ENCODE measurements at regions not wholly inside any gene's neighbourhood (a gene's known extent, or its start where the extent isn't known, plus 50 kb on each side); places are given as distances from the start of the nearest gene placed in this dataset.

DNA sequence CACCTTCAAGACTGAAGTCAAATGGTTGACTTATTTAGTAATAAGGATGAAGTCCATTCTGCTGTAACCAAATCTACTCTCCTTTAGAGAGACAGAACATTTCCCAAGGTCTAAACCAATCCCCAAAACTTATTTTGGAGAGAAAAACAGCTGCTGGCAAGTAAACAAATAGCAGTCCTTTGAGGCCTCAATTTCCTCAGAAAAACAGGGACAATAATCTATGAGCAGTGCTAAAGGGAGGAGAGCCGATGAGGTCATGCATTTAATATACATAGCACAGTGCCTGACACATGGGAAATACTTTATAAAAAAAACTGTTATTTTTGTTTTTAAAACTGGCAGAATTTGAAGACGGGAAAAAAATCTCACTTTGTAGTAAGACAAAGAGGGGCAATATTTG lies 526.0 kb downstream of the EPM2A start:
- TF ChIP-seq, protein P1, sequence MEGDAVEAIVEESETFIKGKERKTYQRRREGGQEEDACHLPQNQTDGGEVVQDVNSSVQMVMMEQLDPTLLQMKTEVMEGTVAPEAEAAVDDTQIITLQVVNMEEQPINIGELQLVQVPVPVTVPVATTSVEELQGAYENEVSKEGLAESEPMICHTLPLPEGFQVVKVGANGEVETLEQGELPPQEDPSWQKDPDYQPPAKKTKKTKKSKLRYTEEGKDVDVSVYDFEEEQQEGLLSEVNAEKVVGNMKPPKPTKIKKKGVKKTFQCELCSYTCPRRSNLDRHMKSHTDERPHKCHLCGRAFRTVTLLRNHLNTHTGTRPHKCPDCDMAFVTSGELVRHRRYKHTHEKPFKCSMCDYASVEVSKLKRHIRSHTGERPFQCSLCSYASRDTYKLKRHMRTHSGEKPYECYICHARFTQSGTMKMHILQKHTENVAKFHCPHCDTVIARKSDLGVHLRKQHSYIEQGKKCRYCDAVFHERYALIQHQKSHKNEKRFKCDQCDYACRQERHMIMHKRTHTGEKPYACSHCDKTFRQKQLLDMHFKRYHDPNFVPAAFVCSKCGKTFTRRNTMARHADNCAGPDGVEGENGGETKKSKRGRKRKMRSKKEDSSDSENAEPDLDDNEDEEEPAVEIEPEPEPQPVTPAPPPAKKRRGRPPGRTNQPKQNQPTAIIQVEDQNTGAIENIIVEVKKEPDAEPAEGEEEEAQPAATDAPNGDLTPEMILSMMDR (IDR thresholded peaks at IDR 0.05): no peak
- TF ChIP-seq EP300 (IDR thresholded peaks at IDR 0.05): no peak

Data from suprapubic skin (tissue), 3 donors.